Loucy (cell line): ENCODE measurements at regions not wholly inside any gene's neighbourhood (a gene's known extent, or its start where the extent isn't known, plus 50 kb on each side); places are given as distances from the start of the nearest gene placed in this dataset.

Experiments used
- EZH2phosphoT487 ChIP-seq: fragments of 200-600 bp; IDR thresholded peaks from 2 replicates; pipeline ENCODE4 v1.6.1; 2018; ENCODE audit warnings: antibody characterized with exemption, mild to moderate bottlenecking, moderate library complexity, borderline replicate concordance
- TF ChIP-seq, protein P1 (sequence below): fragments of 200-600 bp; sonication (generic); conservative IDR thresholded peaks from 2 replicates; pipeline ENCODE4 v1.5.1; 2014; ENCODE audit warnings: mild to moderate bottlenecking, antibody characterized with exemption, low read length

DNA sequence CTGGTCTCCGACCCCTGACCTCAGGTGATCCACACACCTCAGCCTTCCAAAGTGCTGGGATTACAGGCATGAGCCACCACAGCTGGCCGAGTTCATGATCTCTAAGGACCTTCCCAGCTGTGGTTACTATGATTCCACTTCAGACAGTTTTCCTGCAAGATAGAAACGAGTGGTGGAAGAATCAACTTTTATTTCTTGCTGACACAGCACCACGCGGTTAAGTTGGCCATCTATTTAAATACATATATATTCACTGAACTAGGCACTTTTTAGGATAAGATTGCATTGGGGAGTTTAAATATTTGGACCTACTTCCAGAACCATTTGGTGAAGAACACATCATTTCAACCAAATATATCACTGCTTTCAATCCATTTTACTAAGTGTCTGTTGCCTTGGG lies 213.4 kb downstream of the TBX5 start:
- TF ChIP-seq, protein P1, sequence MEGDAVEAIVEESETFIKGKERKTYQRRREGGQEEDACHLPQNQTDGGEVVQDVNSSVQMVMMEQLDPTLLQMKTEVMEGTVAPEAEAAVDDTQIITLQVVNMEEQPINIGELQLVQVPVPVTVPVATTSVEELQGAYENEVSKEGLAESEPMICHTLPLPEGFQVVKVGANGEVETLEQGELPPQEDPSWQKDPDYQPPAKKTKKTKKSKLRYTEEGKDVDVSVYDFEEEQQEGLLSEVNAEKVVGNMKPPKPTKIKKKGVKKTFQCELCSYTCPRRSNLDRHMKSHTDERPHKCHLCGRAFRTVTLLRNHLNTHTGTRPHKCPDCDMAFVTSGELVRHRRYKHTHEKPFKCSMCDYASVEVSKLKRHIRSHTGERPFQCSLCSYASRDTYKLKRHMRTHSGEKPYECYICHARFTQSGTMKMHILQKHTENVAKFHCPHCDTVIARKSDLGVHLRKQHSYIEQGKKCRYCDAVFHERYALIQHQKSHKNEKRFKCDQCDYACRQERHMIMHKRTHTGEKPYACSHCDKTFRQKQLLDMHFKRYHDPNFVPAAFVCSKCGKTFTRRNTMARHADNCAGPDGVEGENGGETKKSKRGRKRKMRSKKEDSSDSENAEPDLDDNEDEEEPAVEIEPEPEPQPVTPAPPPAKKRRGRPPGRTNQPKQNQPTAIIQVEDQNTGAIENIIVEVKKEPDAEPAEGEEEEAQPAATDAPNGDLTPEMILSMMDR, result no peak
- TF ChIP-seq EZH2phosphoT487, result no peak
